ENCODE measurements at regions not wholly inside any gene's neighbourhood (a gene's known extent, or its start where the extent isn't known, plus 50 kb on each side); places are given as distances from the start of the nearest gene placed in this dataset.

- TF ChIP-seq CTCF (IDR thresholded peaks at IDR 0.05) (no peak), POLR2AphosphoS5 (IDR thresholded peaks at IDR 0.05) (no peak)
Measured at GRCh38 chr5:74070766-74071165, 444.8 kb downstream of the ARHGEF28 start.
